HTR-8/SVneo (cell line): ENCODE measurements at regions not wholly inside any gene's neighbourhood (a gene's known extent, or its start where the extent isn't known, plus 50 kb on each side); places are given as distances from the start of the nearest gene placed in this dataset.
"Not testable (repeated sequence)": the region's sequence is repeated elsewhere in the genome, so short reads cannot be mapped to it uniquely, and the experiment has no call there.

Experiments used
- DNase-seq: peaks from one replicate; pipeline ENCODE4 v3.0.0; 2011; ENCODE audit warnings: low spot score, mixed read lengths; ENCODE audit not compliant: insufficient read length
- FAIRE-seq: peaks from 2 replicates; lab custom pipeline; 2011; peaks lifted over from hg19 to GRCh38; lab: Jason Lieb, UNC

DNA sequence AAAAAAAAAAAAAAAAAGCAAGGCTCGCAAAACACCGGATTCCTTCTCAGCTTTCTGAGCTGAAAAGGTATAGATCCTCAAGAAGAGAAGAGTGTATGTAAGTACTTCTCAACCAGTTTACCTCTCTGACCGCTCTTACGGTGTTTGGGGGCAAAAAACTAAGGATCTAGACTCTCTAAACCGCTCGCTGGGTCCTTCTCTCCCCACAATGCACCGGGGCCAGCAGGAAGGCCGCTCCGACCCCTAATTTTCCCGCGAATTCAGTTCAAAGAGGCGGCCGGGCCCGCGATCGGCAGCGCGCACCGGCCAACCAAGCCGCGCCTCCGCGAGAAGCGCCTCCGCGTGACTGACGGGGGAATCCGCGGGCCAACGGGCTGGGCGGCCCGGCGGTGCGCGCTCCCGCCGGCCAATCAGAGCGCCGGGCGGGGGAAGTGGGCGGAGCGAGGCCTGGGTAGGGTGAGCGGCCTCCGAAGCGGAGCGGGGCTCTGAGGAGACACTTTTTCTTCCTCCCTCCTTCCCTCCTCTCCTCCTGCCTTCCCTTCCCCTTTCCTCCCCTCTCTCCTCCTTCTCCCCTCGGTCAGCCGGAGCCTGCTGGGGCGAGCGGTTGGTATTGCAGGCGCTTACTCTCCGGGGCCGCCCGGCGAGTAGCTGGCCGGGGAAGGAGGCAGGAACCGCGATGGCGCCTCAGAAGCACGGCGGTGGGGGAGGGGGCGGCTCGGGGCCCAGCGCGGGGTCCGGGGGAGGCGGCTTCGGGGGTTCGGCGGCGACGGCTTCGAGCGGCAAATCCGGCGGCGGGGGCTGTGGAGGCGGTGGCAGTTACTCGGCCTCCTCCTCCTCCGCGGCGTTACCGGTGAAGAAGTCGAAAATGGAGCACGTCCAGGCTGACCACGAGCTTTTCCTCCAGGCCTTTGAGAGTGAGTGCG, 93.0 kb downstream of the CRLF3 start:
- FAIRE-seq, result peak; percentile 89
- DNase-seq, result not testable (repeated sequence)

DNA sequence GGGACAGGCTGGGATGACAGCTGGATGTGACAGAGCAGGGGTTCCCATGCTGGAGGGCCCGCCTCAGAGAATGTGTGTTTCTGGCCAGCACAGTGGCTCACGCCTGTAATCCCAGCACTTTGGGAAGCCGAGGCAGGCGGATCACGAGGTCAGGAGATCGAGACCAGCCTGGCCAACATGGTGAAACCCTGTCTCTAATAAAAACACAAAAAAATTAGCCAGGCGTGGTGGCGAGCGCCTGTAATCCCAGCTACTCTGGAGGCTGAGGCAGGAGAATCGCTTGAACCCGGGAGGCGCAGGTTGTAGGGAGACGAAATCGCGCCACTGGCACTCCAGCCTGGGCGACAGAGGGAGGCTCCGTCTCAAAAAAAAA, 93.7 kb downstream of the CRLF3 start:
- not testable (repeated sequence) for DNase-seq, FAIRE-seq

DNA sequence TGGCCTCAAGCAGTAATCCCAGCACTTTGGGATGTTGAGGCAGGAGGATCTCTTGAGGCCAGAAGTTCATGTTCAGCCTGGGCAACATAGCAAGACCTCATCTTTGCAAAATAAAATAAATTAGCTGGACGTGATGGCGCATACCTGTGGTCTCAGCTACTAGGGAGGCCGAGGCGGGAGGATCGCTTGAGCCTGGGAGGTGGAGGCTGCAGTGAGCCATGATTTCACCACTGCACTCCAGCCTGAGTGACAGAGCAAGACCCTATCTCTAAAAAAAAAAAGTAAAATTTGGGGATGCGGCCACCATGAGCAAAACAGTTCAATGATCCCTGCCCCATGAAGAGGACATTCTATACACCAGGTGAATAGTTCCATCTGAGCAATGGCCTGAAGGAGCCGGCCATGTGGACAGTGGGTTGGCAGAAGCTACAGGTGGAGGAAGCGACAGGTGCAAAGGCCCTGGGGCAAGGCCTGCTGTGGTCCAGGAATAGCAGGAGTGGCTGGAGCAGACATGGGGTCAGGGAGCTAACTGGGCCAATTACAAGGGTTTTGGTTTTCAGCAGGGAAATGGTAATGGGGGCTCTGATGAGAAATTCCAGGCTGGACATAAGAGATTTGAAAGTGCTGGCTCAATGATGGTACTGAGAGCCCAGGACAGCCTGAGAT, 94.2 kb downstream of the CRLF3 start:
- DNase-seq, FAIRE-seq: not testable (repeated sequence)

DNA sequence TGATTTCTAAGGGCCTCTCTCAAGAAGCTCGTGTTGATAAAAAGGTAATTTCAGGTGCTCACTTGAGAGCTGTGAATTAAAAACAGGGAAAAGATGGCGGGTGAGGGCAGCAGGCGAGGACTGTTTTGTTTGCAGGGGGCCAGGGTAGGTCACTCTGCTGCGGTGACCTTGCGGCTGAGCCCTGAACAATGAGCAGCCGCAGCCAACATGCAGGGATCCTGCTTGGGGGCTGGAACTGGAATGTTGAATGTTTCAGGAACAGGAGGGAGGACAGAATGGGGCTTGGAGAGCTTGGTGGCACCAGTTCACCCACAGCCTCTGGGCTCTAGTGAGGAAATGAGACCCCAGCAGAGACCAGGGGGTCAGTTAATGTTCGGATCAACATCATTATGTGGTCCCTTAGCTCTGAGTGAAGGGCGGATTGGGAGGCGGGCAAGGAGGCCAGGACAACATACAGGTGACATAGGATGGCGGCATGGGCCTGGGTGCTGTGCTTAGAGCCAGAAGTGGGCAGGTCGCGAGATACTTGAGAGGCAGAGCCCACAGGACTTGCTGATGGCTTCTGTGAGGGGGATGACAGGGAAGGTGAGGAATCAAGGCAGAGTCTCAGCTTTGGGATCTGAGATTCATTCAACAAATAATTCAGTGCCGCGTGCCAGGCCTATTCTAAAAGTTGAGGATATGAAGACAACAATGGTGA, 94.9 kb downstream of the CRLF3 start:
- DNase-seq, FAIRE-seq: not testable (repeated sequence)

DNA sequence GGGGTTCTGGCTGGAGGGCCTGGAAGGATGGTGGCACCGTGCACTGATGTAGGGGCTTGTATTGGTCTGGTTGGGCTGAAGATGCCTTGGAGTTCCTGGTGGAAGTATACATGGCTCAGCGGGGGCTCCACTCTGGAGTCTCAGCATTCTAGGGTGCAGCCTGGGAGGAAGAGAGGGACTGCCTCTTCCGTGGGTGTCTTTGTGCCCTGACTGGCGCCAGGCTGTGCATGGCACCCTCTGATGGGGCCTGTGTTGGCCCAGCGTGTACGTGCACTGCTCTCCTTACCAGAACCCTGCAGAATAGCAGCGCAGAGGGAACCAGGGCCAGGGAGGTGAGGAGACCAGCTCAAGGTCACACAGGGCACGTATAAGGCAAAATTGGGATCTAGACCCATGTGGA, 97.0 kb downstream of the CRLF3 start:
- DNase-seq, FAIRE-seq: not testable (repeated sequence)

DNA sequence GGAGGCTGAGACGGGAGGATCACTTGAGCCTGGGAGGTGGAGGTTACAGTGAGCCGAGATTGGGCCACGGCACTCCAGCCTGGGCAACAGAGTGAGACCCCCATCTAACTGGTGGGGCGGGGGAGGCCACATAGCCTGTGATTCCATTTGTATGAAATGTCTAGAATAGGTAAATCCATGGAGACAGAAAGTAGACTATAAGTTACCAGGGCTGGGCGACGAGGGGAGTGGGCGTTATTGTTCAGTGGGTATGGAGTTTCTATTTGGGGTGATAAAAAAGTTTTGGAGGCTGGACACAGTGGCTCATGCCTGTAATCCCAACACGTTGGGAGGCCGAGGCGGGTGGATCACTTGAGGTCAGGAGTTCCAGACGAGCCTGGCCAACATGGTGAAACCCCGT, 97.8 kb downstream of the CRLF3 start:
- FAIRE-seq, result not testable (repeated sequence)

DNA sequence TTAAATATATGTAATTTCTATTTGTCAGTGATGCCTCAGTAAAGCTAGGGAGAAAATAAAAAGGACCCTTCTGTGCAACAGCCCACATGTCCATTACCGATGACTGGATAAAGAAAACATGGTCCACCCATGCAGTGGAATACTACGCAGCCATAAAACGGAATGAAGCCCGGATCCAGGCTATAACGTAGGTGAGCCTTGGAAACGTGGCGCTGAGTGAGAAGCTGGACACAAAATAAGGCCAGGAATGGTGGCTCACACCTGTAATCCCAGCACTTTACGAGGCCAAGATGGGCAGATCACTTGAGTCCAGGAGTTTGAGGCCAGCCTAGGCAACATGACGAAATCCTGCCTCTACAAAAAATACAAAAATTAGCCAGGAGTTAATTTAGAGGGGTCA, 98.2 kb downstream of the CRLF3 start:
- FAIRE-seq, result not testable (repeated sequence)

More for the DNA sequence above, 97.8 kb downstream of the CRLF3 start:
- DNase-seq, result not testable (repeated sequence)

DNA sequence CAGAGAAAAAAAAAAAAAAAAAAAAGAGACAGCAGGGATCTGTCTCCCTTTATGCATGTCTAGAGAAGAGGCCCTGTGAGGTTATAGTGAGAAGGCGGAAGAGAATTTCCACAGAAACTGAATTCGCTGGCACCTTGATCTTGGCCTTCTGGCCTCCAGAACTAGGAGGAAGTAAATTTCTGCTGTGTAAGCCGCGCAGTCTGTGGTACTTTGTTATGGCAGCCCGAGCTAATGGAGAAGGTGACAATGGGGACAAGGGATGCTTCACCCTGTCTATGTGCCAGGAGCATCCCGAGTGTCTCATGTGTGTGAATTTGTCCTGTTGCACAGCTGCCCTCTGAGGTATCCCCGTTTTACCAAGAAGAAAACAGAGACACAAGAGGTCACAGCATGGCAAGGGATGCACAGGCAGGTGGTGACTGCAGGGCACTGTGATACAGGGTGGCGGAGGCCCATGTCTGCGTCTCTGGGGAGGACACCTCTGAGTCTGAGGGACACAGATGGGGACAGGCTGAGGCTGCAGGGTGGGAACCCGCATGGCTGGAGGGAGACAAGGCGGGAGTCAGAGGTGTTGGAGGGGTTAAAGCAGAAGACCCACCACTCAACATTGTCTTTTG, 100.3 kb downstream of the CRLF3 start:
- not testable (repeated sequence) for DNase-seq
- FAIRE-seq, result peak; percentile 46

More for the DNA sequence above, 98.2 kb downstream of the CRLF3 start:
- DNase-seq, result not testable (repeated sequence)

DNA sequence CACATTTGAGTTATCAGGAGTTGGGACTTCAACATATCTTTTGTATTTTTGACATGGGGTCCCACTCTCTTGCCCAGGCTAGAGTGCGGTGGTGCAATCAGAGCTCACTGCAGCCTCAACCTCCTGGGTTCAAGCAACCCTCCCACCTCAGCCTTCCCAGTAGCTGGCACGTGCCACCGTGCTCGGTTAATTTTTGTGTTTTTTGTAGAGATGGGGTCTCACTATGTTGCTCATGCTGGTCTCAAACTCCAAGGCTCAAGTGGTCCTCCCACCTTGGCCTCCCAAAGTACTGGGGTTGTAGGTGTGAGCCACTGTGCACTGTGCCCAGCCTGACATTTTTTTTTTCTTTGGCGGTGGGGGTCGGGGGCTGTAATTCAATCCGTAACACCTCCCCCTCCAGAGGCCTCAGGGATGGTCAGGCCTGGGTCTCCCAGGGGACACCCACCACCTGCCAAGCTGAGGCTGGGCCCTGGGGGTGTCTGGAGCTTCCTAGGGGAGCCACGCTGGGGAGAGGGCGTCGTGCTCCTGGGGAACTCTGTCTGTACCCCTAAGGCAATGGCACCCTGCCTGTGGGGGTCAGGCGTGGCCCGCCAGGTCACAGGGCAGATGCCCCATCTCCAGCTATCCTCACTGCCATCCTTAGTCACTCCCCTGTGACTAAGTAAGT, 102.2 kb downstream of the CRLF3 start:
- FAIRE-seq, DNase-seq: not testable (repeated sequence)

DNA sequence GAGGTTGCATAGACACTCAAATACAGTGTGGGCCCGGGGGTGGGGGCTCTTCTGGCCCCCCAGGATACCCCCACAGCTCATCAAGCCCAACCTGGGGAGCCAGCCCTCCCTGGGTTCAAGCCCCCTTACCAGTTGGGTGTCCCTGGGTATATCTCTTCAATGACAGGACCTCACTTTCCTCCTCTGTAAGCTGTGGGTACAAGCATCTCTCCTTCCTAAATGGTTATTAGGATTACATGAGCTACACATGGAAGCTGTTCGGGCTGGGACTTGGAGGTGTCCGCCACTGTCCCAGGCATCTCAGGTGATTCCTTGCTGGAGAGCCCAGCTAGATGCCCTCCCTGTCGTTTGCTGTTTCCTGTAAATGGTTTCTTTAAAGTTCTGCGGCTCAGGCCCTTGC, 103.5 kb downstream of the CRLF3 start:
- not testable (repeated sequence) for FAIRE-seq, DNase-seq

DNA sequence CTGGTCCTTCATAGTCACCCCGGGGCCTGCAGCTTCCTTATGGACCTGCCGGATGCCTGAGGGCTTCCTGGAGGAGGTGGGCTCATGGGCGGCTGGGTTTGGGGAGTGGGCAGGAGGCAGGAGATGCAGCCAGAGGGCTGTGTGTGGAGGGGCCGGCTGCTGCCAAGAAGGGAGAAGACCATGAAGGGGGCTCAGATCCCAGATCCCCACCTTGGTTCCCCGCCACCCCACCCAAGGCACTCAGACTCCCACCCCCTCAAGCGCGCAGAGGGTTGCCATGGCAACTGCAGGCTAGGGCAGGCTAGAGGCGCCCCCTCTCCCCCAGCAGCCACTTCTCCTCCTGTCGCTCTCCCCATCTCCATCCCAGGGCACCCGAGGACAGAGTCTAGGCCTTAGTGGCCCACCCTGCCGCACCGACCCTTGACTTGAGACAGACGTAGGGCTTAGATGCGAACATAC, 104.5 kb downstream of the CRLF3 start:
- DNase-seq (no peak), FAIRE-seq (no peak)

DNA sequence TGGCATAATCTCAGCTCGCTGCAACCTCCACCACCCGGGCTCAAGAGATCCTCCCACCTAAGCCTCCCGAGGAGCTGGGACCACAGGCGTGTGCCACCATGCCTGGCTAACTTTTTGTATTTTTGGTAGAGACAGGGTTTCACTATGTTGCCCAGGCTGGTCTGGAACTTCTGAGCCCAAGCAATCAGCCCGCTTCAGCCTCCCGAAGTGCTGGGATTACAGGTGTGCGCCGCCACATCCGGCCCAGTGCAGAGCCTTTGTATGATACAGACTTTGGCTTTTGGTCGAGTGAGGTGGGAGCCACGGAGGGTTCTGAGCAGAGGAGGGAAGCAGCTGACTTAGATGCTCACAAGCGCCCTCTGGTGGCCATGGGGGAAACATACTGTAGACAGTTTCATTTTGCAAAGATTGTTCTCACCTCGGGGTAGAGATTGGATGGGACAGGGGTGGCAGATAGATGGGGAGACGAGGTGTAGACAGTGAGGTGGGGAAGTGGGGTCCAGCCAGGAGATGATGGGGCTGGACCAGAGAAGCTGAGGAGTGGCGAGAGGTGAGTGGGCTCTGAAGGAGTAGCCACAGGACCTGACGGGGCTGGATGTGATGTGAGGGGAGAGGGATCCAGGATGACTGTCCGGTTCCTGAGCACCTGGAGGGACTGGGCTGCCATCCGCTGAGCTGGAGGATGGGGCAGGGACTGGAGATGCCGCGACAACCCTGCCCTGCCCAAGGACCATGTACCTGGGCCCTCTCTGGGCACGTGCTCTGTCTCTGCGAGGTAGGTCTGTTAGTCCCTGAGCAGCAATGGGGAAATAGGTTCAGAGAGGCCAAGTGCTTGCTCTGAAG, 105.1 kb downstream of the CRLF3 start:
- not testable (repeated sequence) for DNase-seq
- peak; percentile 80 for FAIRE-seq

DNA sequence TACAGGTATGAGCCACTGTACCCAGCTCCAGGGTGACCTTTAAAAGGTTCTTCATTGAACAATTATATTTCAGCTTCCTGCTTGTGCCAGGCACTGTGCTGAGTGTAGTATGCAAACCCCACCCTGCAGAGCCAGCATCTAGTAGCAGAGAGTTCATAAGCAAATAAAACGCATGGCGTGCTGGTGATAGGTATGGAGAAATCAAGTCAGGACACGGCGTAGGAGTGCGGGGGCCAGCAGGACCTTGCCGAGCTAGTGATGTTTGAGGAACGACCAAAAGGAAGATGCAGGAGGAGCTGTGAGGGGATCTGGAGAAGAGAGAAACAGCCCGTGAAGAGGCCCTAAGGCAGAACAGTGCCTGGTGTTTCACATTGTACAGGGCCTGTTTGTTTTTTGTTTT, 105.8 kb downstream of the CRLF3 start:
- FAIRE-seq, result not testable (repeated sequence)

DNA sequence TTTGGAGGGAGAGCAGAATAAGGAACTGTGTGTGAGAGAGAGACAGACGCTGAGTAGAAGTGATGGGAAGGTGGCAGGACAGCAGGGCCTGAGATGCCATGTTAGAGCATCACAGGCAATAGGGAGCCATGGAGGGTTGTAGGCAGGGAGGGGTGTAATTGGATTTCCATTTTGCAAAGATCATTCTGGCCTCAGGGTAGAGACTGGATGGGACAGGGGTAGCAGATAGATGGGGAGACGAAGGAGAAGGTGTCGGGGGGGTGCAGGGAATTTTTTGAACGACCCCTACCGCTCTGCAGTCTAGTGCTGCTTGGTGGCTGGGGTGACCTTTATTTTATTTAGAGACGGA, 106.4 kb downstream of the CRLF3 start:
- FAIRE-seq, DNase-seq: not testable (repeated sequence)

More for the DNA sequence above, 105.8 kb downstream of the CRLF3 start:
- DNase-seq, result not testable (repeated sequence)

DNA sequence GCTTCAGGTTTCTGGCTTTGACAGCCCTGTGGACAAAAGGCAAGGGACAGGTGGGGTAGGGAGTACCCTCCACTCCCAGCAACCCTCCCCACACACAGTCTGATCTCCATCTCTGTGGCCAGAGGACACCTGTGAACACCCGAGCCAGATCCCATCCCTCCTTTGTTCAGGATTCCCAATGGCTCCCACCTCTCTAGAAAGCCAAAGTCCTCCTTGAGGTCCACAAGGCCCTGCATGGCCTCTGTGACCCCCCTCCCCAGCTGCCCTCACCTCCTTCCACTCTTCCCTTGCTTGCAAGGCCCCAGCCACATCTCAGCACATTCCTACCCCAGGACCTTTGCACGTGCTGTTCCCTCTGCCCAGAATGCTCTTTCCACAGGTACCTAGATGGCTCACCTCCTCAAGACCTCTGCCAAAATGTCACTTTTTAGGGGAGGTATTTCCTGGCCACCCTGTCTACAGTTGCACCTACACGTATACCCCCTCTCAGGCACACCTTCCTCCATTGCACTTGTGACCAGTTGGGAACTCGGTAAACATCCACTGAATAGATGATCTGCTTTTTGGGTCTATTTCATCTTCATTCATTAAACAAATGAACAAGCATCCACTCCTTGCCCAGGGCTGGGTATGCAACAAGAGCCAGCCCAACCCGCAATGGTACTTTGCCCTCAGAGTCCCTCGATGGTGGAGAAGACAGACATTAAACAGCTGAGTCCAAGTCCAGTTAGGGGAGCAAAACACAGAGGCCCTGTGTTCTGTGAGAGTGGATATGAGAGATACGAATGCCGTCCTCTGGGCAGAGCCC, 107.0 kb downstream of the CRLF3 start:
- FAIRE-seq (no peak), DNase-seq (no peak)

DNA sequence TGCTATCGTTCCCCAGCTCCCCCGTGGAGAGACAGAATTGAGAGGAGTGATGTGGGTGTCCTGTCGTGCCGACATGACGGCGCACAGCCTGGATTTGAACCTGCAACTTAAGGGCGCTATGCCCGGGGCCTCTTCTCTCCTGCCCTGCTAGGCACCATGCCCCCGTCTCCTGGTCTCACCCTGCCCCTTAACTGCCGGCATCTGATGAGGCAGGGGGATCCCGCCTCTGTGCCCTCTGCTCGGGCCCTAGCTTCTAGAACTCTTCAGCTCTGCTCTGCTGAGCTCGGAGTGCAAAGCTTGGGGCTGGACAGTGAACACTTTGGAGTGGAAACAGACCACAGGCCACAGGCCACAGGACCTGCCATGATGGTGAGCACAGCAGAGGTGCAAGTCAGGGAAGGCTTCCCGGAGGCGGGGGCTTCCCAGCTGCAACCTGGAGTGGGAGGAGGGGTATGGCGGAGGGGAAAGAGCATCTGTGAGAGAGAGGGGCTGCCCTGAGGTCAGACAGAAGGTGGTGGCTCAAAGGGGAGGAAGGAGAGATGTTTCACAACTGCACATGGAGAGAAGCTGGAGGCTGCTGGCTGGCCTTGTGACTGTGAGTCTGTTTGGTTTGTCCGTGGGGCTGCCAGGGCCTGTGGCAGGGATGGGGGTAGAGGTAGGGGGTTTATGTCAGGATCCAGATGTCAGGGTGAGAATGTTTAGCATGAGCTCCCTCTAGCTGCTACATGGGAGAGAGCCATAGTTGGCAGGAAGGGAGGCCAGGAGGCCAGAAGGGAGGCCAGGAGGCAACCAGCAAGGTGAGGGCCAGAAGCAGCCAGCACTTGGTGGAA, 107.8 kb downstream of the CRLF3 start:
- DNase-seq (no peak), FAIRE-seq (no peak)
